Activated CD8-positive, alpha-beta T cell treated with anti-CD3 and anti-CD28 coated beads for 36 hours (primary cell): ENCODE measurements at regions not wholly inside any gene's neighbourhood (a gene's known extent, or its start where the extent isn't known, plus 50 kb on each side); places are given as distances from the start of the nearest gene placed in this dataset.

Experiments used
- ATAC-seq: fragments of 200-7000 bp; cut with Tn5 transposase; one replicate; pipeline ENCODE4 v1.10.0; 2021; ENCODE audit warnings: mild to moderate bottlenecking, moderate library complexity
- CTCF ChIA-PET: fragments of 350-600 bp; sonication (Branson Sonifier 250); formaldehyde crosslinking; loops from one replicate; lab custom pipeline; 2021; ENCODE audit warnings: antibody characterized with exemption; lab: Charles Lee
- POLR2A ChIA-PET: fragments of 350-600 bp; sonication (Branson Sonifier 250); formaldehyde crosslinking; loops from one replicate; lab custom pipeline; 2021; ENCODE audit warnings: antibody characterized with exemption; lab: Charles Lee
- DNase-seq: peaks from one replicate; pipeline ENCODE4 v3.0.0-alpha.2; 2020
- H3K27ac Mint-ChIP-seq: one replicate; pipeline ENCODE4 v1.8.0; 2021; ENCODE audit warnings: mild to moderate bottlenecking, mixed read lengths
- H3K27me3 Mint-ChIP-seq: one replicate; pipeline ENCODE4 v1.8.0; 2021; ENCODE audit warnings: mixed read lengths
- H3K36me3 Mint-ChIP-seq: one replicate; pipeline ENCODE4 v1.8.0; 2021; ENCODE audit warnings: low read depth, mixed read lengths
- H3K4me1 Mint-ChIP-seq: one replicate; pipeline ENCODE4 v1.8.0; 2021; ENCODE audit warnings: low read depth, mixed read lengths
- H3K4me3 Mint-ChIP-seq: one replicate; pipeline ENCODE4 v1.8.0; 2021; ENCODE audit warnings: mild to moderate bottlenecking, moderate library complexity, mixed read lengths
- H3K9me3 Mint-ChIP-seq: one replicate; pipeline ENCODE4 v1.8.0; 2021; ENCODE audit warnings: mixed read lengths
- CTCF ChIP-seq: fragments of 200-600 bp; IDR thresholded peaks from one replicate; pipeline ENCODE4 v1.8.0; 2022; ENCODE audit warnings: antibody characterized with exemption, mild to moderate bottlenecking
- intact Hi-C: fragments of 100-400 bp; cut with micrococcal nuclease; formaldehyde crosslinking; loops from one replicate; pipeline ENCODE4 v1.10.0; 2022

GRCh38 chr16:72646615-72647014, 401.3 kb downstream of the ZFHX3 start:
- Mint-ChIP-seq H3K36me3 (no peaks in the 10 kb centered on the region), H3K9me3 (no peaks in the 10 kb centered on the region), H3K4me3 (no peak overlapping the region), H3K27me3 (no peaks in the 10 kb centered on the region), H3K27ac (no peak overlapping the region), H3K4me1 (peaks cover 7% of the 10 kb centered on the region)
- ChIA-PET CTCF (no interaction called here), POLR2A (no interaction called here)
- no peak for TF ChIP-seq CTCF
- intact Hi-C loops, result no loop called here
- no peak for ATAC-seq
- no peak for DNase-seq

- H3K27me3 Mint-ChIP-seq, result no peaks in the 10 kb centered on the region
- no peak for TF ChIP-seq CTCF
- peaks cover 2% of the 10 kb centered on the region for H3K9me3 Mint-ChIP-seq
- H3K4me1 Mint-ChIP-seq, result peaks cover 7% of the 10 kb centered on the region
- CTCF ChIA-PET, result no interaction called here
- H3K4me3 Mint-ChIP-seq, result no peak overlapping the region
- DNase-seq (no peak), ATAC-seq (no peak)
- POLR2A ChIA-PET, result no interaction called here
- intact Hi-C loops, result no loop called here
- H3K36me3 Mint-ChIP-seq, result no peaks in the 10 kb centered on the region
- no peak overlapping the region for H3K27ac Mint-ChIP-seq
These were observed 402.4 kb downstream of the ZFHX3 start for GRCh38 chr16:72645538-72645937.

- H3K27ac Mint-ChIP-seq, result no peak overlapping the region
- intact Hi-C loops, result no loop called here
- H3K36me3 Mint-ChIP-seq, result no peaks in the 10 kb centered on the region
- ChIA-PET POLR2A (no interaction called here), CTCF (no interaction called here)
- DNase-seq (no peak), ATAC-seq (no peak)
- no peak overlapping the region for H3K4me3 Mint-ChIP-seq
- H3K27me3 Mint-ChIP-seq, result no peaks in the 10 kb centered on the region
- peaks cover 7% of the 10 kb centered on the region for H3K4me1 Mint-ChIP-seq
- TF ChIP-seq CTCF, result no peak
- H3K9me3 Mint-ChIP-seq, result peaks cover 2% of the 10 kb centered on the region
These were observed 403.0 kb downstream of the ZFHX3 start for GRCh38 chr16:72644911-72645310.

GRCh38 chr16:72639494-72639893, 408.4 kb downstream of the ZFHX3 start:
- no peak for DNase-seq
- Mint-ChIP-seq H3K4me1 (peaks cover 3% of the 10 kb centered on the region), H3K9me3 (peaks cover 11% of the 10 kb centered on the region), H3K27me3 (no peaks in the 10 kb centered on the region), H3K4me3 (no peak overlapping the region), H3K27ac (no peak overlapping the region), H3K36me3 (peaks cover 10% of the 10 kb centered on the region)
- intact Hi-C loops, result no loop called here
- TF ChIP-seq CTCF, result no peak
- ChIA-PET CTCF (no interaction called here), POLR2A (no interaction called here)
- ATAC-seq, result no peak

GRCh38 chr16:72637306-72637705, 410.6 kb downstream of the ZFHX3 start:
- H3K4me1 Mint-ChIP-seq, result peaks cover 3% of the 10 kb centered on the region
- intact Hi-C loops, result no loop called here
- ATAC-seq (no peak), DNase-seq (no peak)
- POLR2A ChIA-PET, result no interaction called here
- no peak overlapping the region for H3K4me3 Mint-ChIP-seq
- CTCF ChIA-PET, result no interaction called here
- peaks cover 10% of the 10 kb centered on the region for H3K36me3 Mint-ChIP-seq
- no peak overlapping the region for H3K27ac Mint-ChIP-seq
- no peaks in the 10 kb centered on the region for H3K27me3 Mint-ChIP-seq
- peaks cover 11% of the 10 kb centered on the region for H3K9me3 Mint-ChIP-seq
- TF ChIP-seq CTCF, result no peak
